ENCODE measurements at regions not wholly inside any gene's neighbourhood (a gene's known extent, or its start where the extent isn't known, plus 50 kb on each side); places are given as distances from the start of the nearest gene placed in this dataset.

DNA sequence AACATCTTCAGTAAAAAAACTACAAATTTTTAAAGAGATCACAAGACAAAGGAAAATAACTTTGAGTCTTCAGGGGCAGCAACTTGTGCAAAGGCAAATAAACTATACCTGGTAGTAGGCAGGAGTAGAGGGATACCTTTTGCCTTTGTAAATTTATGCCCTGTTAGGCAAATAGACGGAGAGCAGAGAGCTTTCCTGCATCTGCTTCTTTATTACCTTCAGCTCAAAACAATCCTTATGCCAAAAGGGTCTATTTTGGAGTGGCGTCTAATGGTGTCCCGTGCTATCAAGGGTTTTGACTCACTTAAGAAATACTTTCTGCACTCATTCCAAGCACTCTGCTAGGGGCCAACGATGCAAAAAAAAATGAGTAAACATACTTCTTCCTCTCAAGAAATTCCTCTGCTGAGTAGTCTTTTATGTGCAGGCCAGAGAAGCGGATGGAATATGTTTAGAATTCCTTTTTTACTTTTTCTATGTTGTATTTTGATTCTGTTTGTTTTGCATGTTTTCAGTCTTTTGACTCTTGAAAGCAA is 131.9 kb downstream of the ANXA5 start (continued):
- TF ChIP-seq ZNF331 (CRISPR knock-in tag; IDR thresholded peaks at IDR 0.05; ENCODE audit: low read depth) (no peak), STAT1 (IDR thresholded peaks at IDR 0.05; ENCODE audit: unreplicated experiment) (no peak), JUNB (IDR thresholded peaks at IDR 0.05; ENCODE audit: unreplicated experiment) (no peak), ZNF114 (CRISPR knock-in tag; IDR thresholded peaks at IDR 0.05) (no peak), CREB1 (CRISPR knock-in tag; IDR thresholded peaks at IDR 0.05; ENCODE audit: low read depth) (no peak), NANOG (IDR thresholded peaks at IDR 0.05; ENCODE audit: borderline replicate concordance) (no peak)
- TF ChIP-seq, protein P1, sequence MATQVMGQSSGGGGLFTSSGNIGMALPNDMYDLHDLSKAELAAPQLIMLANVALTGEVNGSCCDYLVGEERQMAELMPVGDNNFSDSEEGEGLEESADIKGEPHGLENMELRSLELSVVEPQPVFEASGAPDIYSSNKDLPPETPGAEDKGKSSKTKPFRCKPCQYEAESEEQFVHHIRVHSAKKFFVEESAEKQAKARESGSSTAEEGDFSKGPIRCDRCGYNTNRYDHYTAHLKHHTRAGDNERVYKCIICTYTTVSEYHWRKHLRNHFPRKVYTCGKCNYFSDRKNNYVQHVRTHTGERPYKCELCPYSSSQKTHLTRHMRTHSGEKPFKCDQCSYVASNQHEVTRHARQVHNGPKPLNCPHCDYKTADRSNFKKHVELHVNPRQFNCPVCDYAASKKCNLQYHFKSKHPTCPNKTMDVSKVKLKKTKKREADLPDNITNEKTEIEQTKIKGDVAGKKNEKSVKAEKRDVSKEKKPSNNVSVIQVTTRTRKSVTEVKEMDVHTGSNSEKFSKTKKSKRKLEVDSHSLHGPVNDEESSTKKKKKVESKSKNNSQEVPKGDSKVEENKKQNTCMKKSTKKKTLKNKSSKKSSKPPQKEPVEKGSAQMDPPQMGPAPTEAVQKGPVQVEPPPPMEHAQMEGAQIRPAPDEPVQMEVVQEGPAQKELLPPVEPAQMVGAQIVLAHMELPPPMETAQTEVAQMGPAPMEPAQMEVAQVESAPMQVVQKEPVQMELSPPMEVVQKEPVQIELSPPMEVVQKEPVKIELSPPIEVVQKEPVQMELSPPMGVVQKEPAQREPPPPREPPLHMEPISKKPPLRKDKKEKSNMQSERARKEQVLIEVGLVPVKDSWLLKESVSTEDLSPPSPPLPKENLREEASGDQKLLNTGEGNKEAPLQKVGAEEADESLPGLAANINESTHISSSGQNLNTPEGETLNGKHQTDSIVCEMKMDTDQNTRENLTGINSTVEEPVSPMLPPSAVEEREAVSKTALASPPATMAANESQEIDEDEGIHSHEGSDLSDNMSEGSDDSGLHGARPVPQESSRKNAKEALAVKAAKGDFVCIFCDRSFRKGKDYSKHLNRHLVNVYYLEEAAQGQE (IDR thresholded peaks at IDR 0.05; ENCODE audit: unreplicated experiment): no peak

DNA sequence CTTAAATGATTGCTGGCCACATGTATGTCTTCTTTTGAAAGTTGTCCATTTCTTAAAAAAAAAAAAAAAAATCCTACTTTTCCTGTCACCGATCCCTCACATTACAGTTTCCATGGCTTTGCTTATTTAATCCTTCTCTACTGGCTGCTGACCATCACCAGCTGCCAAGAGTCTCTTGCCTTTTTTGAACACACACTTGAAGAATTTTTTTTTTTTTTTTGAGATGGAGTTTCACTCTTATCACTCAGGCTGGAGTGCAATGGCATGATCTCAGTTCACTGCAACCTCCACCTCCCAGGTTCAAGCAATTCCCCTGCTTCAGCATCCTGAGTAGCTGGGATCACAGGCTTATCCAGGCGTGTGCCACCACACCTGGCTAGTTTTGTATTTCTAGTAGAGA is 134.0 kb downstream of the ANXA5 start:
- no peak for ATAC-seq
- DNase-seq (ENCODE audit: low spot score): no peak
- no peaks in the 10 kb centered on the region for H3K36me3 Mint-ChIP-seq (ENCODE audit: low read depth)
- TF ChIP-seq NANOG (IDR thresholded peaks at IDR 0.05; ENCODE audit: borderline replicate concordance) (no peak), EZH2phosphoT487 (IDR thresholded peaks at IDR 0.05; ENCODE audit: unreplicated experiment) (no peak), STAT1 (IDR thresholded peaks at IDR 0.05; ENCODE audit: unreplicated experiment) (no peak), JUNB (IDR thresholded peaks at IDR 0.05; ENCODE audit: unreplicated experiment) (no peak), ZNF114 (CRISPR knock-in tag; IDR thresholded peaks at IDR 0.05) (no peak), POLR2AphosphoS5 (IDR thresholded peaks at IDR 0.05; ENCODE audit: low read depth) (no peak), ZNF331 (CRISPR knock-in tag; IDR thresholded peaks at IDR 0.05; ENCODE audit: low read depth) (no peak)
- TF ChIP-seq, protein P2, sequence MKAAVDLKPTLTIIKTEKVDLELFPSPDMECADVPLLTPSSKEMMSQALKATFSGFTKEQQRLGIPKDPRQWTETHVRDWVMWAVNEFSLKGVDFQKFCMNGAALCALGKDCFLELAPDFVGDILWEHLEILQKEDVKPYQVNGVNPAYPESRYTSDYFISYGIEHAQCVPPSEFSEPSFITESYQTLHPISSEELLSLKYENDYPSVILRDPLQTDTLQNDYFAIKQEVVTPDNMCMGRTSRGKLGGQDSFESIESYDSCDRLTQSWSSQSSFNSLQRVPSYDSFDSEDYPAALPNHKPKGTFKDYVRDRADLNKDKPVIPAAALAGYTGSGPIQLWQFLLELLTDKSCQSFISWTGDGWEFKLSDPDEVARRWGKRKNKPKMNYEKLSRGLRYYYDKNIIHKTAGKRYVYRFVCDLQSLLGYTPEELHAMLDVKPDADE (IDR thresholded peaks at IDR 0.05): no peak
- TF ChIP-seq, protein P3, sequence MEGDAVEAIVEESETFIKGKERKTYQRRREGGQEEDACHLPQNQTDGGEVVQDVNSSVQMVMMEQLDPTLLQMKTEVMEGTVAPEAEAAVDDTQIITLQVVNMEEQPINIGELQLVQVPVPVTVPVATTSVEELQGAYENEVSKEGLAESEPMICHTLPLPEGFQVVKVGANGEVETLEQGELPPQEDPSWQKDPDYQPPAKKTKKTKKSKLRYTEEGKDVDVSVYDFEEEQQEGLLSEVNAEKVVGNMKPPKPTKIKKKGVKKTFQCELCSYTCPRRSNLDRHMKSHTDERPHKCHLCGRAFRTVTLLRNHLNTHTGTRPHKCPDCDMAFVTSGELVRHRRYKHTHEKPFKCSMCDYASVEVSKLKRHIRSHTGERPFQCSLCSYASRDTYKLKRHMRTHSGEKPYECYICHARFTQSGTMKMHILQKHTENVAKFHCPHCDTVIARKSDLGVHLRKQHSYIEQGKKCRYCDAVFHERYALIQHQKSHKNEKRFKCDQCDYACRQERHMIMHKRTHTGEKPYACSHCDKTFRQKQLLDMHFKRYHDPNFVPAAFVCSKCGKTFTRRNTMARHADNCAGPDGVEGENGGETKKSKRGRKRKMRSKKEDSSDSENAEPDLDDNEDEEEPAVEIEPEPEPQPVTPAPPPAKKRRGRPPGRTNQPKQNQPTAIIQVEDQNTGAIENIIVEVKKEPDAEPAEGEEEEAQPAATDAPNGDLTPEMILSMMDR (conservative IDR thresholded peaks at IDR 0.05; ENCODE audit: low read depth in 2 of 2): no peak
- TF ChIP-seq, protein P4, sequence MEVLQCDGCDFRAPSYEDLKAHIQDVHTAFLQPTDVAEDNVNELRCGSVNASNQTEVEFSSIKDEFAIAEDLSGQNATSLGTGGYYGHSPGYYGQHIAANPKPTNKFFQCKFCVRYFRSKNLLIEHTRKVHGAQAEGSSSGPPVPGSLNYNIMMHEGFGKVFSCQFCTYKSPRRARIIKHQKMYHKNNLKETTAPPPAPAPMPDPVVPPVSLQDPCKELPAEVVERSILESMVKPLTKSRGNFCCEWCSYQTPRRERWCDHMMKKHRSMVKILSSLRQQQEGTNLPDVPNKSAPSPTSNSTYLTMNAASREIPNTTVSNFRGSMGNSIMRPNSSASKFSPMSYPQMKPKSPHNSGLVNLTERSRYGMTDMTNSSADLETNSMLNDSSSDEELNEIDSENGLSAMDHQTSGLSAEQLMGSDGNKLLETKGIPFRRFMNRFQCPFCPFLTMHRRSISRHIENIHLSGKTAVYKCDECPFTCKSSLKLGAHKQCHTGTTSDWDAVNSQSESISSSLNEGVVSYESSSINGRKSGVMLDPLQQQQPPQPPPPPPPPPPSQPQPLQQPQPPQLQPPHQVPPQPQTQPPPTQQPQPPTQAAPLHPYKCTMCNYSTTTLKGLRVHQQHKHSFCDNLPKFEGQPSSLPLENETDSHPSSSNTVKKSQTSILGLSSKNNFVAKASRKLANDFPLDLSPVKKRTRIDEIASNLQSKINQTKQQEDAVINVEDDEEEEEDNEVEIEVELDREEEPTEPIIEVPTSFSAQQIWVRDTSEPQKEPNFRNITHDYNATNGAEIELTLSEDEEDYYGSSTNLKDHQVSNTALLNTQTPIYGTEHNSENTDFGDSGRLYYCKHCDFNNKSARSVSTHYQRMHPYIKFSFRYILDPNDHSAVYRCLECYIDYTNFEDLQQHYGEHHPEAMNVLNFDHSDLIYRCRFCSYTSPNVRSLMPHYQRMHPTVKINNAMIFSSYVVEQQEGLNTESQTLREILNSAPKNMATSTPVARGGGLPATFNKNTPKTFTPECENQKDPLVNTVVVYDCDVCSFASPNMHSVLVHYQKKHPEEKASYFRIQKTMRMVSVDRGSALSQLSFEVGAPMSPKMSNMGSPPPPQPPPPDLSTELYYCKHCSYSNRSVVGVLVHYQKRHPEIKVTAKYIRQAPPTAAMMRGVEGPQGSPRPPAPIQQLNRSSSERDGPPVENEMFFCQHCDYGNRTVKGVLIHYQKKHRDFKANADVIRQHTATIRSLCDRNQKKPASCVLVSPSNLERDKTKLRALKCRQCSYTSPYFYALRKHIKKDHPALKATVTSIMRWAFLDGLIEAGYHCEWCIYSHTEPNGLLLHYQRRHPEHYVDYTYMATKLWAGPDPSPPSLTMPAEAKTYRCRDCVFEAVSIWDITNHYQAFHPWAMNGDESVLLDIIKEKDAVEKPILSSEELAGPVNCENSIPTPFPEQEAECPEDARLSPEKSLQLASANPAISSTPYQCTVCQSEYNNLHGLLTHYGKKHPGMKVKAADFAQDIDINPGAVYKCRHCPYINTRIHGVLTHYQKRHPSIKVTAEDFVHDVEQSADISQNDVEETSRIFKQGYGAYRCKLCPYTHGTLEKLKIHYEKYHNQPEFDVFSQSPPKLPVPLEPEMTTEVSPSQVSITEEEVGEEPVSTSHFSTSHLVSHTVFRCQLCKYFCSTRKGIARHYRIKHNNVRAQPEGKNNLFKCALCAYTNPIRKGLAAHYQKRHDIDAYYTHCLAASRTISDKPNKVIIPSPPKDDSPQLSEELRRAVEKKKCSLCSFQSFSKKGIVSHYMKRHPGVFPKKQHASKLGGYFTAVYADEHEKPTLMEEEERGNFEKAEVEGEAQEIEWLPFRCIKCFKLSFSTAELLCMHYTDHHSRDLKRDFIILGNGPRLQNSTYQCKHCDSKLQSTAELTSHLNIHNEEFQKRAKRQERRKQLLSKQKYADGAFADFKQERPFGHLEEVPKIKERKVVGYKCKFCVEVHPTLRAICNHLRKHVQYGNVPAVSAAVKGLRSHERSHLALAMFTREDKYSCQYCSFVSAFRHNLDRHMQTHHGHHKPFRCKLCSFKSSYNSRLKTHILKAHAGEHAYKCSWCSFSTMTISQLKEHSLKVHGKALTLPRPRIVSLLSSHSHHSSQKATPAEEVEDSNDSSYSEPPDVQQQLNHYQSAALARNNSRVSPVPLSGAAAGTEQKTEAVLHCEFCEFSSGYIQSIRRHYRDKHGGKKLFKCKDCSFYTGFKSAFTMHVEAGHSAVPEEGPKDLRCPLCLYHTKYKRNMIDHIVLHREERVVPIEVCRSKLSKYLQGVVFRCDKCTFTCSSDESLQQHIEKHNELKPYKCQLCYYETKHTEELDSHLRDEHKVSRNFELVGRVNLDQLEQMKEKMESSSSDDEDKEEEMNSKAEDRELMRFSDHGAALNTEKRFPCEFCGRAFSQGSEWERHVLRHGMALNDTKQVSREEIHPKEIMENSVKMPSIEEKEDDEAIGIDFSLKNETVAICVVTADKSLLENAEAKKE (CRISPR knock-in tag; IDR thresholded peaks at IDR 0.05): no peak

More for the DNA sequence above, 134.0 kb downstream of the ANXA5 start:
- H3K4me3 Mint-ChIP-seq: no peak overlapping the region
- Histone ChIP-seq H3K27me3 (ENCODE audit: insufficient read depth) (no peaks in the 10 kb centered on the region), H3K4me2 (no peak overlapping the region), H3K4me1 (ENCODE audit: insufficient read depth) (no peaks in the 10 kb centered on the region), H3K79me2 (replicated peaks; ENCODE audit: insufficient read depth) (no peaks in the 10 kb centered on the region), H3K36me3 (ENCODE audit: insufficient read depth) (no peaks in the 10 kb centered on the region), H3K4me3 (no peak overlapping the region), H3F3A (replicated peaks; ENCODE audit: low read depth) (no peaks in the 10 kb centered on the region), H2AFZ (no peak overlapping the region), H3K27ac (ENCODE audit: low read depth) (no peak overlapping the region), H4K20me1 (replicated peaks; ENCODE audit: insufficient read depth) (no peaks in the 10 kb centered on the region), H3K9me2 (ENCODE audit: insufficient read depth) (no peaks in the 10 kb centered on the region)
- H3K27me3 Mint-ChIP-seq (ENCODE audit: insufficient read depth, low read depth, poor library complexity): peaks cover 3% of the 10 kb centered on the region
- H3K4me1 Mint-ChIP-seq: peaks cover 3% of the 10 kb centered on the region; the same call in 2 of the 3 replicates
- H3K9me3 Mint-ChIP-seq: no peaks in the 10 kb centered on the region
- H3K27ac Mint-ChIP-seq: no peak overlapping the region

Measured in GM23338 (cell line).